ENCODE measurements at regions not wholly inside any gene's neighbourhood (a gene's known extent, or its start where the extent isn't known, plus 50 kb on each side); places are given as distances from the start of the nearest gene placed in this dataset.

GRCh38 chr4:177109769-177110168 is 199.9 kb upstream of the NEIL3 start:
- H3K9me3 ChIP-seq: peaks cover 0 to 12% (median 2%) of the 10 kb centered on the region in 4 donors
- DNase-seq: no peak
- 34 to 56% (median 43%) methylated on average over 1 of the region's 1 CpG for WGBS, 5 donors

GRCh38 chr4:177116161-177116560 is 193.5 kb upstream of the NEIL3 start:
- no peak overlapping the region for H3K4me3 ChIP-seq
- DNase-seq: no peak
- peaks cover 0 to 18% (median 9%) of the 10 kb centered on the region in 4 donors for H3K9me3 ChIP-seq
- no peaks in the 10 kb centered on the region for H3K27me3 ChIP-seq
- H3K4me1 ChIP-seq: no peaks in the 10 kb centered on the region
- 82 to 94% (median 89%) methylated on average over 3 of the region's 3 CpGs for WGBS, 5 donors
- H3K27ac ChIP-seq: no peak overlapping the region
- TF ChIP-seq CTCF (IDR thresholded peaks at IDR 0.05) (no peak), EP300 (IDR thresholded peaks at IDR 0.05) (no peak), POLR2AphosphoS5 (IDR thresholded peaks at IDR 0.05) (no peak), POLR2A (IDR thresholded peaks at IDR 0.05) (no peak)
- no peaks in the 10 kb centered on the region for H3K36me3 ChIP-seq
- intact Hi-C loops (cut with DNase I; ENCODE audit: low total_unique reads): no loop called here

More at GRCh38 chr4:177109769-177110168, 199.9 kb upstream of the NEIL3 start:
- Histone ChIP-seq H3K27ac (no peak overlapping the region), H3K36me3 (no peaks in the 10 kb centered on the region), H3K4me1 (no peaks in the 10 kb centered on the region), H3K27me3 (no peaks in the 10 kb centered on the region), H3K4me3 (no peak overlapping the region)
- intact Hi-C loops (cut with DNase I; ENCODE audit: low total_unique reads): no loop called here
- TF ChIP-seq EP300 (IDR thresholded peaks at IDR 0.05) (no peak), CTCF (IDR thresholded peaks at IDR 0.05) (no peak), POLR2A (IDR thresholded peaks at IDR 0.05) (no peak), POLR2AphosphoS5 (IDR thresholded peaks at IDR 0.05) (no peak)

GRCh38 chr4:177117256-177117655 is 192.4 kb upstream of the NEIL3 start:
- H3K4me1 ChIP-seq: no peaks in the 10 kb centered on the region
- H3K27ac ChIP-seq: no peak overlapping the region
- H3K27me3 ChIP-seq: no peaks in the 10 kb centered on the region
- no peak for DNase-seq
- TF ChIP-seq CTCF (IDR thresholded peaks at IDR 0.05) (no peak), POLR2AphosphoS5 (IDR thresholded peaks at IDR 0.05) (no peak), EP300 (IDR thresholded peaks at IDR 0.05) (no peak), POLR2A (IDR thresholded peaks at IDR 0.05) (no peak)
- H3K9me3 ChIP-seq: peaks cover 0 to 14% (median 5%) of the 10 kb centered on the region in 4 donors
- no peaks in the 10 kb centered on the region for H3K36me3 ChIP-seq
- 52 to 64% (median 59%) methylated on average over 8 of the region's 8 CpGs for WGBS, 5 donors
- H3K4me3 ChIP-seq: no peak overlapping the region
- intact Hi-C loops (cut with DNase I; ENCODE audit: low total_unique reads): no loop called here

- Histone ChIP-seq H3K4me3 (no peak overlapping the region), H3K4me1 (no peaks in the 10 kb centered on the region), H3K36me3 (no peaks in the 10 kb centered on the region), H3K9me3 (peaks cover 0 to 13% (median 5%) of the 10 kb centered on the region in 4 donors), H3K27ac (no peak overlapping the region), H3K27me3 (no peaks in the 10 kb centered on the region)
- intact Hi-C loops (cut with DNase I; ENCODE audit: low total_unique reads): no loop called here
- TF ChIP-seq POLR2AphosphoS5 (IDR thresholded peaks at IDR 0.05) (peak in 1 of 3 donors; percentile 20), CTCF (IDR thresholded peaks at IDR 0.05) (no peak)
- peak in 1 of 2 donors; percentile 58 for DNase-seq
Observed at GRCh38 chr4:177118596-177118995, 191.1 kb upstream of the NEIL3 start.
